ENCODE measurements at regions not wholly inside any gene's neighbourhood (a gene's known extent, or its start where the extent isn't known, plus 50 kb on each side); places are given as distances from the start of the nearest gene placed in this dataset.

DNA sequence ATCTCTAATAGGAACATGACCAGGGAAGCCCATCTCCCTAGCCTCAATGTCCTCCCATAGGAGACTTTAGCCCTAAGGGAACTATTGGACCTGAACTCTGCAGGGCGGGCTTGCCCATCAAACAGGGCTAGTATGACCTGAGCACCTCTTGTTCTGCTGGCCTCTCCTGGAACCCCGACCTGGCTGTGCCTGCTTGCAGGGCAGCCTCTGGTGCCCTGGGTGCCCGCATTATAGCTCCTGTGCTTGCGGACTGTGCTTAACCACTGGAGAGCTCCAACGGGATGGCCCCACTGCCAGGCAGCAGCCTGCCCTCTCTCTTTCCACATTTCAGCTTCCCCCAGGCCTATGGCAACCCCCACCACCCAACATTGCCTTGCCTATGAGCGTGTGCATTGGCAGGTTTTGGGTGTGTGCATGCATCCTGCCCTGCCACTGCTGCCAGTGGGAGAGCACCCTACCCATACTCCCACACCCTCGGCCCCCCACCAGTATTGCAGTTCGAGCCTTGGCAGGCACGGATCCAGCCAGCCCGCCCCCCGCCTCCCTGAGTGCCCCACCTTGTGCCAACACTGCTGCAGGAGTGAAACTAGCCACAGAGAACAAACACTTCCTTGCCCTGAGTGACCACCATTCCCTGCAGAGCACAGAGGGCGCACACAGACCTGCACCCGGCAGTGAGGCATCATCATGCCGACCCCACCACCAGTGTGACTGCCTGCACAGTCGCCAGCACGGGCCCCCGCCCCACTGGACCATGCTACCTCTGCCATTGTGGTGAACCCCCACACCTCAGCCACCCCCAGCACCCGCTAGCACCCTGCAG, 1123.8 kb upstream of the CDH6 start:
- no peaks in the 10 kb centered on the region for H3K27me3 ChIP-seq (ENCODE audit: control insufficient read depth in 2 of 2, insufficient read depth in 2 of 2, low read length in 2 of 2)
- no peak overlapping the region for H3K4me2 ChIP-seq (ENCODE audit: insufficient read depth, low read length)
- intact Hi-C loops (cut with micrococcal nuclease) (no loop called here), dilution Hi-C loops (cut with MboI; ENCODE audit: extremely low pct_ligation_motif_present, low sequenced_read_pairs) (no loop called here)
- H3K36me3 ChIP-seq (ENCODE audit: control insufficient read depth in 2 of 2, extremely low read depth in 1 of 2, insufficient read depth in 2 of 2, low read length in 2 of 2) = no peaks in the 10 kb centered on the region
- CTCF ChIA-PET = no interaction called here
- H3K4me3 ChIP-seq (replicated peaks in 1 of 3; ENCODE audit: insufficient read depth in 1 of 3, low read depth in 1 of 3, low read length in 3 of 3) = no peak overlapping the region
- POLR2A ChIA-PET = no interaction called here
- no peak for DNase-seq (ENCODE audit: low read depth, low spot score)
- H3K27ac ChIP-seq (ENCODE audit: insufficient read depth, low read depth, low read length) = no peak overlapping the region
- H3K9me1 ChIP-seq (replicated peaks; ENCODE audit: control insufficient read depth, extremely low read depth, insufficient read depth, low read length) = no peaks in the 10 kb centered on the region
- no peaks in the 10 kb centered on the region for H4K20me1 ChIP-seq (replicated peaks; ENCODE audit: control insufficient read depth, extremely low read depth, insufficient read depth, low read length)
- H3K9ac ChIP-seq (replicated peaks; ENCODE audit: extremely low read depth, insufficient read depth, low read length) = no peak overlapping the region
- TF ChIP-seq POLR2AphosphoS5 (IDR thresholded peaks at IDR 0.05; ENCODE audit: insufficient read depth, low read depth, low read length) (no peak), POLR2A (IDR thresholded peaks at IDR 0.05; ENCODE audit: low read depth, low read length) (no peak), GATA2 (IDR thresholded peaks at IDR 0.05; ENCODE audit: insufficient read depth, insufficient read length, low read depth, low read length) (no peak), EZH2 (IDR thresholded peaks at IDR 0.05; ENCODE audit: borderline replicate concordance, low read depth, low read length, severe bottlenecking) (no peak), JUN (IDR thresholded peaks at IDR 0.05; ENCODE audit: borderline replicate concordance, insufficient read depth, insufficient read length, low read depth) (no peak), FOS (IDR thresholded peaks at IDR 0.05; ENCODE audit: borderline replicate concordance, insufficient read depth, low read length) (no peak), MYC (IDR thresholded peaks at IDR 0.05; ENCODE audit: low read depth, low read length) (no peak)
- TF ChIP-seq, protein P1, sequence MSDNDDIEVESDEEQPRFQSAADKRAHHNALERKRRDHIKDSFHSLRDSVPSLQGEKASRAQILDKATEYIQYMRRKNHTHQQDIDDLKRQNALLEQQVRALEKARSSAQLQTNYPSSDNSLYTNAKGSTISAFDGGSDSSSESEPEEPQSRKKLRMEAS (IDR thresholded peaks at IDR 0.05; ENCODE audit: insufficient read depth, insufficient read length) = no peak
- TF ChIP-seq, protein P2, sequence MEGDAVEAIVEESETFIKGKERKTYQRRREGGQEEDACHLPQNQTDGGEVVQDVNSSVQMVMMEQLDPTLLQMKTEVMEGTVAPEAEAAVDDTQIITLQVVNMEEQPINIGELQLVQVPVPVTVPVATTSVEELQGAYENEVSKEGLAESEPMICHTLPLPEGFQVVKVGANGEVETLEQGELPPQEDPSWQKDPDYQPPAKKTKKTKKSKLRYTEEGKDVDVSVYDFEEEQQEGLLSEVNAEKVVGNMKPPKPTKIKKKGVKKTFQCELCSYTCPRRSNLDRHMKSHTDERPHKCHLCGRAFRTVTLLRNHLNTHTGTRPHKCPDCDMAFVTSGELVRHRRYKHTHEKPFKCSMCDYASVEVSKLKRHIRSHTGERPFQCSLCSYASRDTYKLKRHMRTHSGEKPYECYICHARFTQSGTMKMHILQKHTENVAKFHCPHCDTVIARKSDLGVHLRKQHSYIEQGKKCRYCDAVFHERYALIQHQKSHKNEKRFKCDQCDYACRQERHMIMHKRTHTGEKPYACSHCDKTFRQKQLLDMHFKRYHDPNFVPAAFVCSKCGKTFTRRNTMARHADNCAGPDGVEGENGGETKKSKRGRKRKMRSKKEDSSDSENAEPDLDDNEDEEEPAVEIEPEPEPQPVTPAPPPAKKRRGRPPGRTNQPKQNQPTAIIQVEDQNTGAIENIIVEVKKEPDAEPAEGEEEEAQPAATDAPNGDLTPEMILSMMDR (IDR thresholded peaks at IDR 0.05; ENCODE audit: extremely low read depth in 1 of 2, insufficient read depth in 1 of 2, low read depth in 1 of 2, low read length in 2 of 2) = no peak
- no peaks in the 10 kb centered on the region for H3K9me3 ChIP-seq (replicated peaks; ENCODE audit: control insufficient read depth, insufficient read depth, low read length)
- BruUV-seq (replicated peaks) = no TSS peak
- no peaks in the 10 kb centered on the region for H3K4me1 ChIP-seq (ENCODE audit: control insufficient read depth, extremely low read depth, insufficient read depth, low read length)
- no peak overlapping the region for H2AFZ ChIP-seq (ENCODE audit: low read depth, low read length)
- no peaks in the 10 kb centered on the region for H3K79me2 ChIP-seq (ENCODE audit: control insufficient read depth, insufficient read depth, low read length)
- FAIRE-seq = no peak

Data from endothelial cell of umbilical vein (primary cell).